HepG2 (cell line): ENCODE measurements at regions not wholly inside any gene's neighbourhood (a gene's known extent, or its start where the extent isn't known, plus 50 kb on each side); places are given as distances from the start of the nearest gene placed in this dataset.

Experiments
- ARHGAP35 ChIP-seq: sonication (generic); formaldehyde crosslinking; IDR thresholded peaks from 2 replicates; pipeline ENCODE4 v1.9.0; 2022; ENCODE audit warnings: mild to moderate bottlenecking, inconsistent platforms, moderate library complexity, missing genetic modification reagents, borderline replicate concordance
- ARID5B ChIP-seq: IDR thresholded peaks from 2 replicates; pipeline ENCODE4 v1.4.0; 2020; ENCODE audit warnings: mild to moderate bottlenecking, missing genetic modification reagents
- FOXO4 ChIP-seq: sonication (generic); formaldehyde crosslinking; conservative IDR thresholded peaks from 2 replicates; pipeline ENCODE4 v1.8.1; 2023; ENCODE audit warnings: missing genetic modification reagents
- GPN1 ChIP-seq: sonication (generic); formaldehyde crosslinking; IDR thresholded peaks from 2 replicates; pipeline ENCODE4 v1.5.1; 2020; ENCODE audit warnings: missing genetic modification reagents, borderline replicate concordance
- KDM5A ChIP-seq: fragments of 200-600 bp; sonication (generic); IDR thresholded peaks from 2 replicates; pipeline ENCODE4 v1.7.0; 2018; ENCODE audit warnings: antibody characterized with exemption, mild to moderate bottlenecking, low read length, borderline replicate concordance
- KLF11 ChIP-seq: IDR thresholded peaks from 2 replicates; pipeline ENCODE4 v1.6.1; 2016; ENCODE audit warnings: missing compliant biosample characterization
- REL ChIP-seq: sonication (generic); formaldehyde crosslinking; conservative IDR thresholded peaks from 2 replicates; pipeline ENCODE4 v1.8.0; 2022; ENCODE audit warnings: mild to moderate bottlenecking, missing genetic modification reagents, moderate library complexity
- ZC3H4 ChIP-seq: sonication (generic); formaldehyde crosslinking; IDR thresholded peaks from 2 replicates; pipeline ENCODE4 v1.4.0; 2020; ENCODE audit warnings: missing genetic modification reagents, borderline replicate concordance
- ZNF230 ChIP-seq: sonication (generic); formaldehyde crosslinking; IDR thresholded peaks from 2 replicates; pipeline ENCODE4 v1.4.0; 2020; ENCODE audit warnings: mild to moderate bottlenecking, missing genetic modification reagents
- TF ChIP-seq, protein P1 (sequence below): sonication (generic); formaldehyde crosslinking; IDR thresholded peaks from 2 replicates; pipeline ENCODE4 v1.5.1; 2020; ENCODE audit warnings: missing genetic modification reagents, mild to moderate bottlenecking, borderline replicate concordance

DNA sequence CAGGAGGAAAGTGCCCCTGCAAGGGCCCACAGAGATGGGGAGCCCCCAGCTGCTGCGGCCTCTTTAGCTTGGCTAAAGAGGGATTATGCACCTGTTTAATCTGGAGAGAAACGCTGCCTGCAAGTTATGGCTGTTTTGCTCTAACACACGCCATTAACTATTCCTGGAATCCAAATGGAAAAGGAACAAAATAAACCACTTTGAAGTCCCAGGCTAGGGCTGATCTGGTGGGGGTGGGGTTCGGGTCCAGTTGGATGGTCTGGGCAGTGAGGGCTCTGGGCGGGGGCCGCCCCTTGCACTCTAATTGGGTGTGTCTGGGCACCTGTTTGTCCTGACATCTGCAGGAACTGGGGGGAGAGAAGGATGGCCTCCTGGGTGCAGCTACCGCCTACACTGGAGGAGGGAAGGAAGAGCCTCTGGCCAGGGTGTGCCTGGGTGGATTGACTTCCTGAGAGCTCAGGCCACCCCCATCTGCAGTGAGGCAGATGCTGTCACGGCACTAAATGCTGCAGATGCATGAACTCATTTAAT lies 300.6 kb downstream of the ZEB1 start (continued):
- no peak for TF ChIP-seq KDM5A
- TF ChIP-seq, protein P1, sequence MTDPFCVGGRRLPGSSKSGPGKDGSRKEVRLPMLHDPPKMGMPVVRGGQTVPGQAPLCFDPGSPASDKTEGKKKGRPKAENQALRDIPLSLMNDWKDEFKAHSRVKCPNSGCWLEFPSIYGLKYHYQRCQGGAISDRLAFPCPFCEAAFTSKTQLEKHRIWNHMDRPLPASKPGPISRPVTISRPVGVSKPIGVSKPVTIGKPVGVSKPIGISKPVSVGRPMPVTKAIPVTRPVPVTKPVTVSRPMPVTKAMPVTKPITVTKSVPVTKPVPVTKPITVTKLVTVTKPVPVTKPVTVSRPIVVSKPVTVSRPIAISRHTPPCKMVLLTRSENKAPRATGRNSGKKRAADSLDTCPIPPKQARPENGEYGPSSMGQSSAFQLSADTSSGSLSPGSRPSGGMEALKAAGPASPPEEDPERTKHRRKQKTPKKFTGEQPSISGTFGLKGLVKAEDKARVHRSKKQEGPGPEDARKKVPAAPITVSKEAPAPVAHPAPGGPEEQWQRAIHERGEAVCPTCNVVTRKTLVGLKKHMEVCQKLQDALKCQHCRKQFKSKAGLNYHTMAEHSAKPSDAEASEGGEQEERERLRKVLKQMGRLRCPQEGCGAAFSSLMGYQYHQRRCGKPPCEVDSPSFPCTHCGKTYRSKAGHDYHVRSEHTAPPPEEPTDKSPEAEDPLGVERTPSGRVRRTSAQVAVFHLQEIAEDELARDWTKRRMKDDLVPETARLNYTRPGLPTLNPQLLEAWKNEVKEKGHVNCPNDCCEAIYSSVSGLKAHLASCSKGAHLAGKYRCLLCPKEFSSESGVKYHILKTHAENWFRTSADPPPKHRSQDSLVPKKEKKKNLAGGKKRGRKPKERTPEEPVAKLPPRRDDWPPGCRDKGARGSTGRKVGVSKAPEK, result no peak
- no peak for TF ChIP-seq KLF11 (CRISPR knock-in tag)
- no peak for TF ChIP-seq ZNF230
- no peak for TF ChIP-seq FOXO4 (CRISPR knock-in tag)
- no peak for TF ChIP-seq GPN1
- no peak for TF ChIP-seq ZC3H4 (CRISPR knock-in tag)
- TF ChIP-seq REL (CRISPR knock-in tag), result no peak
- no peak for TF ChIP-seq ARID5B (CRISPR knock-in tag)
- no peak for TF ChIP-seq ARHGAP35 (CRISPR knock-in tag)
